ENCODE measurements at regions not wholly inside any gene's neighbourhood (a gene's known extent, or its start where the extent isn't known, plus 50 kb on each side); places are given as distances from the start of the nearest gene placed in this dataset.
A peak's percentile ranks its signal among the peaks of the same experiment; 100 is the strongest.

DNA sequence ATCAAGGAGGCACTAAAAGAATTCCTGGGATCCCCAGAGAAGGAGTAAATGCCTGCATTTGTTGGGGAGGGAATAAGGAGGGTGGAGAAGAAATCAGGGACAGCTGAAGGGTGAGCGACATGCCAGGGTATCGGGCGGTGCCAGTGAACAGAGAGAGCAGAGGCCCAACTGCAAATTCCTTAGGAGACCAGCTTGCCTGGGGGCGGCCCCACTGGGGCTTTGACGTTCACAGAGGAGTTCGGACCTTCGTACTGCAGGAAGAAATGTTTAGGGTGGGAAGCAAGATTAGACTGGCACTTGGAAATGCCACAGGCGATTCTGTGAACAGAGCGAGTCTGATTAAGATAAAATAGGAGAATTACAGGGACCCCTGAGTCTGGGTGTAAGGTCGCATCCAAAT lies 65.1 kb upstream of the FGF3 start:
- intact Hi-C loops (cut with DNase I; ENCODE audit: low total_unique reads) = loop anchor here (10.0 kb wide), 1 partner anchor 179 kb away; the partner anchor contains the start of gene FGF19
- no peak for DNase-seq (ENCODE audit: low spot score in 2 of 2)
- whole genome bisulfite sequencing, 2 donors = 88 to 89% methylated on average over 10 of the region's 10 CpGs
- H3K4me3 ChIP-seq (ENCODE audit: low read depth, poor library complexity, severe bottlenecking) = no peak overlapping the region
- TF ChIP-seq, protein P1, sequence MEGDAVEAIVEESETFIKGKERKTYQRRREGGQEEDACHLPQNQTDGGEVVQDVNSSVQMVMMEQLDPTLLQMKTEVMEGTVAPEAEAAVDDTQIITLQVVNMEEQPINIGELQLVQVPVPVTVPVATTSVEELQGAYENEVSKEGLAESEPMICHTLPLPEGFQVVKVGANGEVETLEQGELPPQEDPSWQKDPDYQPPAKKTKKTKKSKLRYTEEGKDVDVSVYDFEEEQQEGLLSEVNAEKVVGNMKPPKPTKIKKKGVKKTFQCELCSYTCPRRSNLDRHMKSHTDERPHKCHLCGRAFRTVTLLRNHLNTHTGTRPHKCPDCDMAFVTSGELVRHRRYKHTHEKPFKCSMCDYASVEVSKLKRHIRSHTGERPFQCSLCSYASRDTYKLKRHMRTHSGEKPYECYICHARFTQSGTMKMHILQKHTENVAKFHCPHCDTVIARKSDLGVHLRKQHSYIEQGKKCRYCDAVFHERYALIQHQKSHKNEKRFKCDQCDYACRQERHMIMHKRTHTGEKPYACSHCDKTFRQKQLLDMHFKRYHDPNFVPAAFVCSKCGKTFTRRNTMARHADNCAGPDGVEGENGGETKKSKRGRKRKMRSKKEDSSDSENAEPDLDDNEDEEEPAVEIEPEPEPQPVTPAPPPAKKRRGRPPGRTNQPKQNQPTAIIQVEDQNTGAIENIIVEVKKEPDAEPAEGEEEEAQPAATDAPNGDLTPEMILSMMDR (IDR thresholded peaks at IDR 0.05) = no peak
- no peak for TF ChIP-seq POLR2A (IDR thresholded peaks at IDR 0.05)

DNA sequence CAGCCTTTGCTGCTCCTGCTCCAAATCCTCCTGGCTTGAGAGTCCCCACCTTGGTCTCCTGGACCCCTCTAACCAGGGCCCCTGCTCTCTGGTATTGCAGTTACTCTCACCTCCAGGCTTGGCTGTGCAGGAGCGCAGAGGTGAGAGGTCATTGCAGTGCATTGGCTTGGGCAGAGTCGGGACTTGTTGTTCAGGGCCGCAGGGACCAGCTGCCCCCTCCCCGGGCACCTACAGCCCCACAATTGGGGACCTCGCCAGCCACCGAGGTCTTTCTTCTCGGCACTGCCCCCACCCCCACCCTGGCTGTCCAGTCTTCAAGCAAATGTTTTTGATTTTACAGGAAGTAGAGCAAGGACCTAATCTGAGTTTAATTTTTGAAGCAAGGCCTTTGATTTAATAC lies 65.5 kb upstream of the FGF3 start:
- DNase-seq (ENCODE audit: low spot score in 2 of 2) = no peak
- 56 to 80% methylated on average over 7 of the region's 7 CpGs for WGBS, 2 donors
- H3K4me3 ChIP-seq (ENCODE audit: low read depth, poor library complexity, severe bottlenecking) = no peak overlapping the region
- TF ChIP-seq, protein P1 (IDR thresholded peaks at IDR 0.05) = no peak
- TF ChIP-seq POLR2A (IDR thresholded peaks at IDR 0.05) = no peak
- intact Hi-C loops (cut with DNase I; ENCODE audit: low total_unique reads) = loop anchor here (10.0 kb wide), 1 partner anchor 180 kb away; the partner anchor contains the start of gene FGF19

DNA sequence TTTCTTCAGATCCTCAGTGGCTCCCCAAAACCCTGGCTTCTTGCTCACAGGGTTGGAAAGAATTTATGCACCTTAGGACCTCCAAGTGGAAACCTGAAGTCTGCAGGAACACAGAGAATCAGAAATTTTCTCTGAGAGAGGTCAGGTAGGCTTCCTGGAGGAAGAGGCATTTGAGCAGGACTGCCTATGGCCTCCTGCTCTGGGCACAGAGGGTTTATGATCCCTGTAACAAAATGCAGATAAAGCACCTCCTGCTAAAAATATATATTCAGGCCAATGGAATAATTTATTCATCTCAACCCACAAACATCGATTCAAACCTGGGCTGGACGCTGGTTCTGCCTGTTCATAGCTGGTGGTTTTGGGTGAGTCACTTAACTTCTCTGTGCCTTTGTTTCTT lies 68.1 kb upstream of the FGF3 start:
- no peak for TF ChIP-seq POLR2A (IDR thresholded peaks at IDR 0.05)
- TF ChIP-seq, protein P1 (IDR thresholded peaks at IDR 0.05) = no peak
- 86 to 93% methylated on average over 2 of the region's 2 CpGs for WGBS, 2 donors
- intact Hi-C loops (cut with DNase I; ENCODE audit: low total_unique reads) = loop anchor here (10.0 kb wide), 1 partner anchor 183 kb away; the partner anchor contains the start of gene FGF19
- DNase-seq (ENCODE audit: low spot score in 2 of 2) = no peak
- H3K4me3 ChIP-seq (ENCODE audit: low read depth, poor library complexity, severe bottlenecking) = no peak overlapping the region

DNA sequence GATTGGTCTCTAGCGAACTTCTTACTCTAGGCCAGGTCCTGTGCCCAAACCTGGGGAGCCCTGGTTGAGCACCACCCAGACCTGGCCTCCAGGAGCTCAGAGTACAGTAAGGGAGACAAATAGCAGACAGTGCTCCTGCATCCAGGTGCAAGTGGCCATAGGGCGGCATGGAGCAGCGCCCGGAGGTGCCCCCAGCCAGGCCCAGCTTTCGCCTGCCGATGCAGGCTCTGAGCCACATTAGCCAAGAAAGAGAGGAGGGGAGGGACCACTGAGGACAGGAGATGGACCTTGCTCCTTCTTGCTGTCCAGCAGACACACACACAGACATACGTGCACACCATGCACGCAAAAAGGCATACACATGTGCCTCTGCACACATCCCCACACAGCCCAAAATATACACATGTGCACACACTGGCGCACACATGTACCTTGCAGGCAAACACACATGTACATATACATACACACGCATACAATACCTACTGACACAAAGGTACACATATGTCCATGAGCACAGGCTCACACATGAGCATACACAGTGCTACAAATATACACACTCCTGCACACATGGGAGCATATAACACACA lies 68.7 kb upstream of the FGF3 start:
- H3K4me3 ChIP-seq (ENCODE audit: low read depth, poor library complexity, severe bottlenecking) = no peak overlapping the region
- TF ChIP-seq, protein P1 (IDR thresholded peaks at IDR 0.05) = no peak
- no peak for TF ChIP-seq POLR2A (IDR thresholded peaks at IDR 0.05)
- intact Hi-C loops (cut with DNase I; ENCODE audit: low total_unique reads) = loop anchor here (10.0 kb wide), 1 partner anchor 183 kb away; the partner anchor contains the start of gene FGF19
- DNase-seq (ENCODE audit: low spot score in 2 of 2) = no peak
- 81 to 82% methylated on average over 10 of the region's 10 CpGs for WGBS, 2 donors

DNA sequence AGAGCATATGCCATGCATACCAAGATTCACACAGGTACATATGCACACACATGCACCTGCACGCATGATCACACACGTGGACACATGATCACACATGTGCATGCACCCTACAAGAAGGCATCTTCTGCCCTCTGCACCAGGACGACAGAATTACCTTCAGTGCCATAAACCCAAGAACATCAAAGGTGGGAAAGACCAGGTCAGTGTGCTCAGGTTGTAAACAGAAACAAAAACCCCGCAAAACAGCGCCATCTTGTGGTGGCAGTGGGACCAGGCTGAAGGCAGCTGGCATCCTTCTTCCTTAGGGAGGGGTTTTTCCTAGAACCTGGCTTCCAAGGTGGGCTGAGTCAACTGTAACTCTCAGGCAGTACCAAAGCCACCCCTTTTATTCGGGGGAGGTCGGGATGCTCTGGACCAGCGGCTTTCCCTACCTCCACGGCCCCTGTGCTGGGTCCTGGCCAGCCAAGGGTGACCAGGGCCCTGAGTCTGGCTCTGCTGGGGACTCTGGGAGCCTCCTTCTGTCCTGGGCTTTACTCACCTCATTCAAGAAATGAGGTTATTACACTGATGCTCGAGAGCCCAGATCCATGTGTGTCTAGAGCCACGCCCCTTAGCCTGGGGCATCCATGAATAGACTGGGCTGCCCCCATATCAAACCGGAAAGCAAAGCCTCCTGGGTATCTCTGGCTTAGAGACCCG lies 69.4 kb upstream of the FGF3 start:
- WGBS, 2 donors = 17 to 27% methylated on average over 13 of the region's 13 CpGs
- intact Hi-C loops (cut with DNase I; ENCODE audit: low total_unique reads) = loop anchor here (10.0 kb wide), 1 partner anchor 184 kb away; the partner anchor contains the start of gene FGF19
- TF ChIP-seq, protein P1 (IDR thresholded peaks at IDR 0.05) = no peak
- TF ChIP-seq POLR2A (IDR thresholded peaks at IDR 0.05) = no peak
- no peak overlapping the region for H3K4me3 ChIP-seq (ENCODE audit: low read depth, poor library complexity, severe bottlenecking)
- DNase-seq (ENCODE audit: low spot score in 2 of 2) = peak; percentile 35 to 92
